ENCODE measurements at regions not wholly inside any gene's neighbourhood (a gene's known extent, or its start where the extent isn't known, plus 50 kb on each side); places are given as distances from the start of the nearest gene placed in this dataset.

GRCh38 chr7:46705386-46706255 is 784.5 kb upstream of the IGFBP3 start:
- no peak overlapping the region for H3K27ac Mint-ChIP-seq

GRCh38 chr7:46696741-46697140 is 775.7 kb upstream of the IGFBP3 start:
- no peak overlapping the region for H3K4me3 Mint-ChIP-seq
- H3K27me3 Mint-ChIP-seq (ENCODE audit: insufficient read depth): no peaks in the 10 kb centered on the region
- H3K27ac Mint-ChIP-seq: no peak overlapping the region
- no peaks in the 10 kb centered on the region for H3K9me3 Mint-ChIP-seq
- peaks cover 12% of the 10 kb centered on the region for H3K4me1 Mint-ChIP-seq (ENCODE audit: low read depth)
- no peak for TF ChIP-seq CTCF (IDR thresholded peaks at IDR 0.05)
- DNase-seq: no peak
- H3K36me3 Mint-ChIP-seq (ENCODE audit: low read depth): no peaks in the 10 kb centered on the region

More at GRCh38 chr7:46705386-46706255, 784.5 kb upstream of the IGFBP3 start:
- Mint-ChIP-seq H3K4me3 (peak overlapping the region; percentile 23; the same call in 1 of the 2 replicates), H3K9me3 (no peaks in the 10 kb centered on the region), H3K36me3 (ENCODE audit: low read depth) (no peaks in the 10 kb centered on the region), H3K27me3 (ENCODE audit: insufficient read depth) (no peaks in the 10 kb centered on the region), H3K4me1 (ENCODE audit: low read depth) (peaks cover 47% of the 10 kb centered on the region)
- peak; percentile 5 for DNase-seq
- no peak for TF ChIP-seq CTCF (IDR thresholded peaks at IDR 0.05)

- no peak overlapping the region for H3K4me3 Mint-ChIP-seq
- no peak overlapping the region for H3K27ac Mint-ChIP-seq
- H3K9me3 Mint-ChIP-seq: no peaks in the 10 kb centered on the region
- TF ChIP-seq CTCF (IDR thresholded peaks at IDR 0.05): peak; percentile 66
- H3K4me1 Mint-ChIP-seq (ENCODE audit: low read depth): peaks cover 12% of the 10 kb centered on the region
- no peaks in the 10 kb centered on the region for H3K36me3 Mint-ChIP-seq (ENCODE audit: low read depth)
- DNase-seq: no peak
- H3K27me3 Mint-ChIP-seq (ENCODE audit: insufficient read depth): no peaks in the 10 kb centered on the region
Measured at GRCh38 chr7:46695051-46695708, 774.1 kb upstream of the IGFBP3 start.

GRCh38 chr7:46694058-46694457 is 773.0 kb upstream of the IGFBP3 start:
- Mint-ChIP-seq H3K9me3 (no peaks in the 10 kb centered on the region), H3K4me1 (ENCODE audit: low read depth) (peaks cover 12% of the 10 kb centered on the region), H3K36me3 (ENCODE audit: low read depth) (no peaks in the 10 kb centered on the region), H3K27ac (no peak overlapping the region), H3K27me3 (ENCODE audit: insufficient read depth) (no peaks in the 10 kb centered on the region), H3K4me3 (no peak overlapping the region)
- DNase-seq: no peak
- no peak for TF ChIP-seq CTCF (IDR thresholded peaks at IDR 0.05)

GRCh38 chr7:46687203-46687602 is 766.1 kb upstream of the IGFBP3 start:
- no peaks in the 10 kb centered on the region for H3K36me3 Mint-ChIP-seq (ENCODE audit: low read depth)
- DNase-seq: no peak
- H3K4me1 Mint-ChIP-seq (ENCODE audit: low read depth): peaks cover 18% of the 10 kb centered on the region
- H3K9me3 Mint-ChIP-seq: no peaks in the 10 kb centered on the region
- no peak for TF ChIP-seq CTCF (IDR thresholded peaks at IDR 0.05)
- no peaks in the 10 kb centered on the region for H3K27me3 Mint-ChIP-seq (ENCODE audit: insufficient read depth)
- no peak overlapping the region for H3K27ac Mint-ChIP-seq
- no peak overlapping the region for H3K4me3 Mint-ChIP-seq
